M059J (cell line): ENCODE measurements at regions not wholly inside any gene's neighbourhood (a gene's known extent, or its start where the extent isn't known, plus 50 kb on each side); places are given as distances from the start of the nearest gene placed in this dataset.

Experiments used
- DNase-seq: peaks from one replicate; pipeline ENCODE4 v3.0.0-alpha.2; 2012; ENCODE audit warnings: low read depth

DNA sequence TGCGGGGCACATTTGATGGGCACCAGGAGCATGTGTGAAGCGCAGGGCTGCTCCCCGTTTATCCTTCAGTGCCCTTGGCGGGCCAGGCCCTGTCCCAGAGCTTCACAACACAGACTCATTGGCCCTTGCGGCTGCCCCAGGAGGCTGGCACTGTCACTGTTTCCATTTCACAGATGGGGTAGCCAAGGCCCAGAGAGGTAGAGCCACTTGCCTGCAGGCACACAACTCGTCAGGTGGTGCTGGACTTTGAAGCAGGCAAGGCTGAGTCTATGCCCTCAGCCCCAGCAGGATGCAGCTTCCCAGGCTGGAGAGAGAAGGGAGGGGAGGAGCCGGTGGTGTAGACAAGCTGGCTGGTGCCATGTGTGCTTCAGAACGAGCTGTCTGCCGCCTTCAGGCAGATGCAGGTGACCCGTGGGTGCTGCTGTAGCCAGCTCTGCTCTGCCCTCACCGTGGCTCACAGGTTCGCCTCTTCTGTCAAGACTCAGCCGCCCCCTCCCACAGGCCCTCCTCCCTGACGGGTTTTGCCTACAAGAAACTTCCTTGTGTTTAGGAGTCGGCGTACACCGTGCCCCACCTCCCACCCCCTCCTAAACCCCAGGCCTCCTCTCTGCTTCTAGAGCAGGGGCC is 232.3 kb upstream of the CIBAR2 start:
- no peak for DNase-seq

GRCh38 chr16:85345129-85345639 is 232.9 kb upstream of the CIBAR2 start:
- DNase-seq = no peak

- no peak for DNase-seq
These were observed 234.3 kb upstream of the CIBAR2 start for GRCh38 chr16:85346404-85347212.

DNA sequence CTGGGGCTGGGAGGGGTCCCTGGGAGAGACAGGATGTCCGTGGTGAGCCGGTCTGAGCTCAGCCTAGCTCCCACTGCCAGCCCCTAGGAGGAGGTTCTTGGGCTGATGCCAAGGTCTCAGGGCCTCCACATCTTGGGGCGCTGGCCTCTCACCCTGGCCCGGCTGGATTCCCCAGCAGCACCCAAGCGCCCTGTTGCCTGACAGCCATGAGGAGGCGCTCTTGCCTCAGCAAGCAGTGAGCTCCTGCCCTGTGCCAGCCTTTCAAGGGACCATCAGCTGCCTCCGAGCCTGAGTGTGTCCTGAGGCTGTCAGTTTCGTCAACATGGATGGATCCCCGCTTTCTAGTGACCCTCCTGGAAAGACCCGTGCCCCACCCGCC is 234.9 kb upstream of the CIBAR2 start:
- DNase-seq = no peak

DNA sequence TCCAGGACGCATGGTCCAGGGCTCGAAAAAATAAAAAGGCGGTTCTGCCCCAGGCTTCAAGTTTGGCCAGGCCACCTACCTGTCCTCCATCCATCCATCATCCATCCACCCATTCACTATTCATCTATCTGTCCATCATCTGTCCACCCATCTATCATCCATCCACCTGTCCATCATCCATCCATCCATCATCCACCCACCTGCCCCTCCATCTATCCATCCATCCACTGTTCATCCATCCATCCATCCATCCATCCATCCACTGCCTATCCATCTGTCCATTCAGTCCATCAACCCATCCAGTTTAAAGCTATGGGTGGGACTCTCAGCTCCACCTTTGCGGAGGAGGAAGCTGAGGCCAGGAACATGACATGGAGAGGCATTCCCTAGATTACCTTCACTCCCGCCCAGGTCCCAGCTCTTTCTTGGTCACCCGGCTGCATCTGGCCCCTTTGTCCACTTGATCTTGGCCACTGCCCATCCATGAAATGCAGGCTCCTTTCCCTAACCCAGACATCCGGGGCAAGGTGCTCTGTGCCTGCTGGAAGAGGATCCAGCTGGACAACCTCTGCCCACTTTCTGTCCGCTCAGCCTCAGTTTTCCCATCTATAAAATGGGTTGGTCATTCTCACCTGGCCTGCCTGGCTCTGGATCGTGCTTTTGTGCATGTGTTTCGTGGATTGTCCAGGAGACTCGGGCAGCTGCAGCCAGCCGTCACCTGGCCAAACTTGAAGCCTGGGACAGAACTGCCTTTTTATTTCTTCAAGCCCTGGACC is 236.0 kb upstream of the CIBAR2 start:
- DNase-seq = no peak

- no peak for DNase-seq
These were observed 236.7 kb upstream of the CIBAR2 start for GRCh38 chr16:85348911-85349334.

DNA sequence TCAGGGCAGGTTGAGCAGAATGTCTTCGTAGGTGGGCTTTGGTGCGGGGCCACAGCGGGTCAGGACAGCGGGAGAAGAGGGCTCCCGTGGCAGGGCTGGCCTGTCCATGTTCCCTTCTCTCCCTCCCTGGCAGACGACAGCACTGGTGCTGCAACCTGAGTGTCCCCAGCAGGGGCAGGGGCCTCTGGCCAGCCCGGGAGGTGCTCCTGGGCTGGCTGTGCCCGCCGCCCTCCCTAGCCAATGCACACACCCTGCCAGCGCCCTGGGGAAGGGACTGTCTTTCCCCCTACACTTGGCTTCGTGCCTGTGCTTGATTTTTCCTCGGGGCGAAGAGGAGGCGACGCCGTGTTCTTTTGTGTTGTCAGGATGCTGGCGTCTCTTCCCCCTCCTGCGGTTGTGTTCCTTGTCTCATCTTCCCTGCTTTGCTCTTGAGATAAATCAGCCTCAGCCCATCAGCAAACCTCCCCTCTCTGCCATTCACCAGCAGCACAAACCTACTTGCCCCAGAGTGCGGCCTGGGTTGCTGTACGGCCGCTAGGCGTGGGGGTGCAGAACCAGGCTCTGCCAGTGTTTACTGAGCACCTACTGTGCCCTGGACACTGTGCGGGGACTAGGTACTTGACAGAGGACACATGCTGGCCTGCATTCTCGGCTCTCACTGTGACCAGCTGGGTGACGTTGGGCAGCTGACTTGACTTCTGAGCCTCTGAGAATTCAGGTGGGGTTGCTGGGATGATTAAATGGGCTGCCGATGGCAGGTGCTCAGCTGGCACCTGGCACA is 237.3 kb upstream of the CIBAR2 start:
- no peak for DNase-seq

DNA sequence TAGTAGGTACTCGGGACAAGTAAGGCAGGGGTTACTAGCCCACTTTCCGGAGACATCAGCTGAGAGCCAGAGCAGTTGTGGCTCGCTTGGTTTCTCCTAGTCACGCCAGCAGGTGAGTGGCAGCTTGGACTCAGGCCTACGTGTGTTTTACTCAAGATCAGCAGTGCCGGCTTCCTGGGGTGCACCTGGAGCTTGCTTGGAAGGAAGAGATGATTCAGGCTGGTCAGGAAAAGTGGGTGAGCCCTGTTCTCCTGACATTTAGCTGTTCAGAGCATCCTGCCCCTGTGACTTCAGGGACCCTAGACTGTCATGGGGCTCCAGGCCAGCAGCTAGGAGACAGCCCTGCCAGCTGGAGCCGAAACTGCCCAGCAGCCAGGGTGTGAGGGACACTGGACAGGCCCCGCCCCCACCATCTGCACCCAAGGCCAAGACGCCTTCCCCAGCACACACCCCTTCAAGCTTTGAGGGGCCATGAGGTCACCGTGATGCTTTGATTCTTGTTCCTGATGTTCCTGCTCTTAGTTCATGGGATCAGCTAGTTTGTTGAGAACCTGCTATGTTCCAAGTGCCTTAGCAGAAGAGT is 238.0 kb upstream of the CIBAR2 start:
- no peak for DNase-seq

DNA sequence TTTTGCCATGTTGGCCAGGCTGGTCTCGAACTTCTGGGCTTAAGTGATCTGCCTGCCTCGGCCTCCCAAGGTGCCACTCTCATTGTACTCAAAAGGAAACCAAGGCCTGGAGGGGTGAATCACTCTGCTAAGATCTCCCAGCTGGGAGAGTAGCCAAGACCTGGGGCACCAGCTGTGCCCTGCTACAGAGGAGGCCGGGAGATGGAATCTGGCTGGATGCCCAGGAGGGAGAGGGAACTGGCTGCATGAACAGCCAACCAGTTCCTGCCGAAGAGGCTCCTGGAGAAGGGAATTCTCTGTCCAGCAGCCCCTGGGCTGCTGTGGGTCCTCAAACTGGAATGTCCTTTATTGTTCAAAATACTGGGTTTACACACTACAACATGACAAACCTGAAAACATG is 238.7 kb upstream of the CIBAR2 start:
- peak; percentile 100 for DNase-seq

GRCh38 chr16:85353013-85353412 is 240.7 kb upstream of the CIBAR2 start:
- no peak for DNase-seq

GRCh38 chr16:85353839-85354685 is 241.8 kb upstream of the CIBAR2 start:
- no peak for DNase-seq

DNA sequence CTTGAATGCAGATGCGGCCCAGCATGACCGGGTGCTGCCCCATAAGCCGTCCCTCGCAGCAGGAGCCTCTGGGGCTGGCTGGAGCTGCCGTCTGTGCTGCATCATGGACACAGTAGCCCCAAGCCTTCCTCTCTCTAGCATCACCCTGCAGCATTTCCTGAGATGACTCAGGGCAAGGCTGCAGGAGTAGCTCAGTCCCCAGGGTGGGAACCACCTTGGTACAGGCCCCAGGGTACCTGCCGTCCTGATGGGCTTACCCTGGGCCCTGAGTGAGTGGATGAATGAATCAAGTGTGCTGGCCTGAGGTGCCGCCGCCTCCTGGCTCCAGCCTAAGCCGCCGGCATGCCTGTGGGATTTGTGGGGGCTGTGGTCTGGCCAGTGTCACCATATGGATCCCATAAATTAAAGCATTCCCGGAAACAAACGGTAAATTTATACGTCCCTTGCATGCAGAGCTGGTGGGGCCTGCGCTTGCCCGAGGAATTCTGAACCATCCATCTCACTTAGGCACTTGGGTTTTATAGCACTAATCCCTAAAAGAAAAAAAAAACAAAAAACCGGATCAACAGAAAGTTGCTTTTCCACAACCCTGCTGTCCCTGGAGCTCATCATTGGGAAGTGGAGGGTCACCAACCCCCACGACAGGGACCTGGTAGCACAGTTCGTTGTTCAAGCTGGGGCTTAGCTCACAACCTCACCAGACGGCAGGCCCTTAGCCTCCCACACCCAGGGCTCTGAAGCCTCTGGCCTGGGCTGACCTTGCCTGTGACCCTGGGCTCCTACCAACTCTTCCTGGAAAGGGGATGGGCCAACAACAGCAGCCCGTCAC is 242.6 kb upstream of the CIBAR2 start:
- DNase-seq = peak; percentile 93

- DNase-seq = no peak
These were observed 243.2 kb upstream of the CIBAR2 start for GRCh38 chr16:85355515-85355837.

- no peak for DNase-seq
These were observed 243.9 kb upstream of the CIBAR2 start for GRCh38 chr16:85356157-85356556.

DNA sequence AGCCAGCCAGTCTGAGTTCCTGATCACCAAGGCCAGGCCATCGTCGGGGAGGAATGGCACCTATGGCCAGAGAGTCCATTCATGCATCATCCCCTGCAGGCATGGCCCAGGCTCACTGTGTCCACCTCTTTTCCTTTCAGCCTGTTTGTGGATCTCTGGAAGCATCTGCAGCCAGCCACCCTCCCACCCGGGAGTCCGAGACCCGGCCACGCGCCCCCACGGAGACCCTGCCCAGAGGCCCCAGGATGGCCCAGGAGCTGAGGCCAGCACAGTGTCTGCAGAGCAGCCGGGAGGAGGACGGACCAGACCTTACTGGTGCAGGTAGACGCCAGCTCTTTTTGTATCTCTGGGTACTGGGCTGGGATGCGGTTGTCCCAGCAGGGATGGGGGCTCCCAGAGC is 245.1 kb upstream of the CIBAR2 start:
- DNase-seq = no peak

DNA sequence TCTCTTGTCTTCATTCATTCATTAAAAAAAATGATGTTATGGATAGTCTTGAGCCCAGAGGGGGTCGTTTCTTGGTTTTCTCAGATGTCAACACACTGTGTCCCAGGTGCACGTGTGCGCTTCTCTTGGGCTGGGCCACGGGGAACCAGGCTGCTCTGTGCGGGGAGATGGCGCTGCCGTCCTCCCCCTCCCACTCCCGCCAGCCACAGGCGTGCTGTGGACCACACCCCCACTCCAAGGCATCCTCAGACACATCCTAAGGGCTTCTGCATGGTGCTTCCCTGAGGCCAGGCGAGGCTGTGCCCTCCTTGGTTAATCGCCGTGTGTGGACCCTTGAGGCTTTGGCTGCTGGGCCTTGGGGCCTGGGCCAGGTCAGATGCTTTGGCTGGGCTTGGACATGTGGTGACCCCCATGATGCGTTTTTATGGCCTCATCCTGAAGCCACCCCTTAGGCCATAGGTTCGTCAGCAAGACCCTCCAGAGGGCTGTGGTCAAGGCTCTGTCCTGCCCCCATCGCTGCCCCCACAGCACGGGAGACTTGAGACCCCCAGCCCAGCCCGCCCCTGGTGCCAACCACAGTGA is 245.7 kb upstream of the CIBAR2 start:
- no peak for DNase-seq

DNA sequence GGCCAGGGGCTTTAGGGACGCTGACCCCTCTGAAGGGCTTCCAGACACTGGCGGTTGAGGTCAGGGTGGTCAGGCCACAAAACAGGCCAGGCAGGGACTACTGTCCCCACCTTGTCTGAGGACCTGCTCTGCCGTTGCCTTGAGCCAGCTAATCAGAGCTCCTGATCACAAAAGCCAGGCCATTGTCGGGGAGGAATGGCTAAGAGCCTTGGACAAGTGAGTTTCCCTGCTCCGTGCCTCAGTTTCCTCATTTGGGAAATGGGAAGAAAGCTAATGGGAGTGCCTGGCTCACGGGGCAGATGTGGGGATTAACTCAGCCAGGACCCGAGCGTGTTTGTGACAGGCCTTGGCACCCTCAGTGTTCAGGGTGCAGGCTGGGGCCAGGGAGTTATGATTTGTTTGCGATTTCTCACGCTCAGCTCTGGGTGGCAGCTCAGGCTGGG is 246.5 kb upstream of the CIBAR2 start:
- DNase-seq = no peak

DNA sequence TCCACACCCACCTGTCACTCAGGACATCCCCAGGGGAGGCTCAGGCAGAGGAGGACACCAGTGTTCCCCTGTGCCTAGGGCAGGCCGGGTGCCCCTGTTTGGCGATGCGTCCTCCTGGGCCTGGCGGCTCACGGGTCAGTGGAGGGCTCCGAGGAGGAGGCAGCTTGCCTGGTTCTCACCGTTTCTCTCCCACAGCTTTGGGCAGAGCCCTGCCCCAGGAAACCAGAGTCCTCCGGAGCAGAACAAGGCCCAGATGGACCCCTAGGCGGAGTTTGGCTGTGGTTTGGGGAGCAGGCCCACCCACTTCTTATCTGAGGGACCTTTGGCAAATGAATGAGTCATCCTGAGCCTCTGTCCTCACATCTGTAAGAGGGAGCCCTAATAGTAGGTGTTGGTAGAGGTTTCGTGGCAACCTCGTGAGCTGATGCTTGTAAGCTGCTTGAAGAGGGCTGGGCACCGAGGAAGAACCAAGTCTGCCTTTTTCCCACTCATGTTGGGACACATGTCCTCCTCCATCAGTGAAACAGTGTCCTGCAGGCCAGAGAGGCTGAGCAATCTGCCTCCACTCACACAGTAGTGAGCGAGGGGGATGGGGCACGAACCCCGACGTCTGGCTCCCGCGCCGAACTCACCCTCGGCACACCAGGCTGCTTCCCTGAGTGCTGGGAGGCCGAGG is 247.0 kb upstream of the CIBAR2 start:
- no peak for DNase-seq
